ENCODE measurements at regions not wholly inside any gene's neighbourhood (a gene's known extent, or its start where the extent isn't known, plus 50 kb on each side); places are given as distances from the start of the nearest gene placed in this dataset.

DNA sequence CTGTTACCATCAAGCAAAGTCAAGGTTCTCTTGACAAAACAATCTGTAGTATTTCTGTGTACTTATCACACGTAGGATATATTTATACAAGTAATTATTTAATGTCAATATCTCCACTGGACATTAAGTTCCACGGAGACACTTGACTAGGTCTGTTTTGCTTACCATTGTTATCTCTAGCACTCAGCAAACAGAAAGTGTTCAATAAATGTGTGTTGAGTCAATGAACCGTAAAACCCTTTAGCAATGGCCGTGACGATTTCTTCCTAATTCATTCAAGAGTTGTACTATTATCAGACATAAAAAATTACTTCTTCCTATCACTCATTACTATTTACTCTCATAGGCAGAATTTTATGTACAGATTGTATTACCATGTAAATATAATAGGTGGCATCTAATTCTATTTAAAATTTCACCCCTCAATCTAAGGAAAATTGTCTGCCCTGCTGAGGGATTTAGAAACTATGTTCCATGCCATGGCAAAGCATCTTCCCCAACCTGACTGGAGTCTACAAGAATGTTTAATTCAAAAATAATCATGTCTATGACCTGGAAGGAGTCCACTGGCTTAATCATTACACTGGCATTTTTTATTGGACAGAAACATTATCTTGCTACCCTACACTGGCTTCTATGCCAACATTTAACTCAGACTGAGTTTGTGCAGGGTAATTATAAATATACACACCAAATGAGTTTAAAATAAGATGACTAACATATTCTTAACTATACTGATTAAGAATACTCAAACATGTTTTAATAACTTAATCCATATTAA is 301.9 kb downstream of the ZEB2 start:
- no peak for DNase-seq (ENCODE audit: extremely low read depth in 1 of 2, low read depth in 1 of 2)

DNA sequence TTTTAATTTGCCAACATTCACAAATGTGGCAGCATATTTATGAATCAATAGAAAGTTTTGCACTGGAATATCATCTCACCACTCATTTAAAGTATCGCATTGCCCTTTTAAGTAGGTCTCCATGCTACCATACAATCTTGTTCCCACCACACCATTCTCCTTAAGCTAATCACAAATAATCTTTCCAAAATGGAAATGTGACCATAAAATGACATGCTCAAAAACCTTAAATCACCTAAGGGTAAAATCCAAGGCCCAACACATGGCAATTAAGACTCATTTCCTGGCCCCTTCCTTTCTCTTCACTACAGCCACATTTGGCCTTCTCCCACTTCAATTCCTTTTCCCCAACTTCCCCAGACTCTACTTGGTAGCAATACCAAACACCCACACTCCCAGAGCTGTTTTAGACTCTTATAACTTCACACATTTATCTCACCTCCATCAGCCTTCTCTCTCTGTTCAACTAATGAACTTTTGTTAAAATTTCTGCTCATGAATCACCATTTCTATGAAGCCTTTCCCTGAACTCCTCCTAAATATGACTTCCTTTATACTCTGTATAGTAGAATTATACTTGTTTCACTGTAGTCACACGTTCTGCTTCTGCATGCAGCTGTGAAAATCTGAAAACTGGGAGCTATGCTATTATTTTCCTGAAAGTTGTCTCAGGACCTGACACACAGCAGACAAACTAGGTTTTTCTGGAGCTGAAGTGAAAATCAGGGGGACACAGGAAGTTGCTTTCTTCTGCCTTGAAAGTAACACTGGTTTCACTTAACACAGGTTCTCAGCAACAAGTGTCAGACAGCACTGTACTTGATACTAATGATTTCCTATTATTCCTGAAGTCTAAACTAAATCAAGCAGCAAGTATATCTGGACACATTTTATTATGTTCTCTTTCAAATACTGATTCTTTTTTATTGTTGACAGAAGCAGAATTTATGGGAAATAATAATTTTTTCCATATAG is 303.9 kb downstream of the ZEB2 start:
- no peak for DNase-seq (ENCODE audit: extremely low read depth in 1 of 2, low read depth in 1 of 2)

DNA sequence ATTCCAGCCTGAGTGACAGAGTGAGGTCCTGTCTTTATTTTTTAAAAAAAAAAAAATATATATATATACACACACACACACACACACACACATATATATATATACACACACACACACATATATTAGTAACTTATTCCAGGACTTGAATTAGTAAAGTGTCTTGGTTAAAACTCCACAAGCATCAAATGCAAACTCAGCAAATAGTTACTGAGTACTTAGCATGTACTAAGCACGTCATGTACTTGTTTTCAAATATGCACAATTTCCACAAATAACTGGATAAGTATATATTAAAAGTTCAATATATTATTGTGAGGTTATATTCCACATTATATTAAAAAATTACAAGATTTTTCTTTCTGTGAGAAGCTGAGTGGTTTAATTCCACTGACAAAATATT is 304.7 kb downstream of the ZEB2 start:
- DNase-seq (ENCODE audit: extremely low read depth in 1 of 2, low read depth in 1 of 2): no peak

DNA sequence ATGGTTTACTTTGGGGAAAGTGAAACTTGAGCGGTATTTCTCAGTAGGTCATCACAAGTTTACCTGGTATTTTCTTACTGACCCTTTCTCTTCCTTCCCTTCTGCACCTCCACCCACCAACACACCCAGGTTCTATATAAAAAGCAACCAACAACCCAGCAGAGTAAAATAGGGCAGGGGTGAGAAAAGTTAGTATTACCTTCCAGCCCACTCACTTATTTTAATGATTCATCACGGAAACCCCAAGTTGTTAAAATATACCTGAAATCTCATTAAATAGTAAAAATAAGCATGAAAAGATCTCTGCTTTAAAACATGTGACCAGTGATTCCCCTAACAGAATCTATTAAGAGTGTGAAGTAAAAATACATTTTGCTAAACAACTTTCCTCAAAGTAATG is 306.1 kb downstream of the ZEB2 start:
- DNase-seq (ENCODE audit: extremely low read depth in 1 of 2, low read depth in 1 of 2): no peak

DNA sequence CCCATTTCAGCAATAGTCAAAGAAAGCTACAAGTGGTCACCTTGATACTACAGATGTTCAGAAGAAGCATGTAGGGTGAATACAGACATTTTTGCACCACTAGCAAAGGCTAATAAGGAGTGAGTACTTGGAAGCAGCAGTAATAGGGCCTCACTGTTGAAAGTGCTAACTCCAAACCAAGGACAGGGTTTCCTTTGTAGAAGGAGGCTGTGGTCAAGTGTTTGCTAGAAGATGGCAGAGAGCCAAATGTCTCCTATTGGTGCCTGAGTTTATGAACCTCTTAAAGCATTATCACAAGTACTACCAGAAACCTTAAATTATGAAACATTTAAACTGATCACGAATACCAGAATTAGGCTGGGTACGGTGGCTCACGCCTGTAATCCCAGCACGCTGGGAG is 308.1 kb downstream of the ZEB2 start:
- DNase-seq (ENCODE audit: extremely low read depth in 1 of 2, low read depth in 1 of 2): no peak

DNA sequence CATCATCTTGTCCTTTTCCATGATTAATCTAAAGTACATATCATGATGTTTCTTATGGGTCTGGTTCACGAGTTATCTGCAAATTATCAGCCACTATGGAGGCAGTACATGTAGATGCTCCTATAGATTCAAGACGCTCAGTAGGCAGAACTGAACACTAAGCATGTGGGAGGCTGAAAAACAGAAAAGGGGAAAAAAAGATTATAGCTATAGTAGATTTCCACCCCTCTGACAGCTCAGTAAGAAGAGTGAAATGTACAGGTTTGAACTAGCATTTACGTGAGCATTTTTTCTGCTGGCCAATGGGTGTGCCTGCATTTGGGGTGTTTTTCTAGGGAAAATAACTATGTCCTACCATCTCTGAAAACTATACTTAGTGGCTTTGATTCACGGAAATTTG is 308.9 kb downstream of the ZEB2 start:
- DNase-seq (ENCODE audit: extremely low read depth in 1 of 2, low read depth in 1 of 2): no peak

DNA sequence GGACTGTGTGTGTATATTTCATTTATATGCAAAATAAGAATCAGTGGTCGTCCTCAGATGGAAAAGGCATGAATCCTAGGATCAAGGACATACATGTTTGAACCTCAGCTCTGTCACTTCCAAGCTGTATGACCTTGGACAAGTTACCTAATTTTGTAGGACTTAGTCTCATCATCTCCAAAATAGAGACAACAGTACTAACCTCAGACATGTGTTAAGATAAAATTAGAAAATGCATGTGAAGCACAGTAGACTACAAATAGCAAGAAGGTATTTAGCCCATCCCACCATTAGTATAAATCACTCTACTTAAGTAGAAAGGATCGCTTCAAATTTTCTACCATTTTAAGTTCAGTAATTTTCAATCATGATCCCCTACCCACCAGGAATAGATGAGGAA is 309.8 kb downstream of the ZEB2 start:
- DNase-seq (ENCODE audit: extremely low read depth in 1 of 2, low read depth in 1 of 2): no peak

DNA sequence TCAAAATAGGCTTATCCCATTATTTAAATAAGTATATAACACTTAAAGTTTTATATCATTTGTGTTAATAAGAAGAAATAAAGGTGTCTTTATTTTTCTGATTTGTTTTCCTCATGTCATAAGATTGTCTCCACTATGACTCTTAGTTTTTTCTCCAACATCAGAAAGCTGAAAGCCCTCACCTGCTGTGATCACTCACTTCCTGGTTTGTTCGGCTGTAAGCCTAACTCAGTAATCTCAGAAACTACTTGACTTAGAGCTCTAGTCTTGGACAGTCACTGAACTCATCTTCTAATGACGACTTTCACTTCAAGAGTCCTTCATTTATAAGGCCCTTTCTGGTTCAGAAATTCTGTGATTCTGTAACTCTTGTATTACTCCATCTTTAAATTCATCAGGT is 311.0 kb downstream of the ZEB2 start:
- no peak for DNase-seq (ENCODE audit: extremely low read depth in 1 of 2, low read depth in 1 of 2)

DNA sequence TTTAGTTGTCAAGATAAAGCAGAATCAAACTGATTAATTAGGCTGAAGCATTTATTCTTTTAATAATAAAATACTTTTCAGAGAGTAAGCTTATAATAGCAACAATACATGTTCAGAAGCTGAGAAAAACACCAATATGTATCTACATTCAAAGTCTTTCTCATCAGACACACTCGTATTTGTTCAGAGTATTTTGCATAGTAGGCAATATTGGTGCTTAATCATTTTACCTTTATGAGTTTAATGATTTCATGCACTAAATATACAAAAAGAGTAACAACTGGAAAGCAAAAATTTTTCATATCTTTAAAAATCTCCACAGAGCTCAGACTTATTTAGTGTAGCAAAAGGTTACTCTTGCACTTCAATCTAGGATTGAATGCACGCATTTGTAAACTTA is 313.9 kb downstream of the ZEB2 start:
- no peak for DNase-seq (ENCODE audit: extremely low read depth in 1 of 2, low read depth in 1 of 2)

DNA sequence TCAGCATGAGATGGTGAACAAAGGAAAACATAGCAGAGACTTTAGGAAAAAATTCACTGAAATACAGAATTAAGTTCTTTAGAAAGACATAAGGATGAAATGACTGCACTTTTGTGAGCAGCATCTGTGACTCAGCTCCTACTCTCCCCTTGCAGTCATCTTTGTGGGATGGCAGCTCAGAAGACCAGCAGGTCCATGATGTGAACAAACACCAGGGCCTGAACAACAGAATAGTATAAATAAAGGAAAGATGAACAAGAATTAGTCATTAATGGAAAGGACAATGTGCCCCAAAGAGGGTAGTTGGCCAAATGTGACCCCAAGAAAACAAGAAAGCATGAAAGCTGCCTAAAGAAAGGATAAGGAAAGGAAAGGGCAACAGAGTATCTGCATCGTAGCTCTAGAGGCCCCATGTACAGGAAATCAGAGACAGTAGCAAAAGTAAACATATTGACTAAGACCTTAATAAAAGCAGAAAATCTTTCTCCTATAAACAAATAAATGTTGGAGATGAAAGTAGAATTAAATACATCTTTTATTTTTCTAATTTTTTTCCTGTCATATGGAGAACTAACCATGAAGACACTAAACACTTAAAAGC is 318.0 kb downstream of the ZEB2 start:
- no peak for DNase-seq (ENCODE audit: extremely low read depth in 1 of 2, low read depth in 1 of 2)

DNA sequence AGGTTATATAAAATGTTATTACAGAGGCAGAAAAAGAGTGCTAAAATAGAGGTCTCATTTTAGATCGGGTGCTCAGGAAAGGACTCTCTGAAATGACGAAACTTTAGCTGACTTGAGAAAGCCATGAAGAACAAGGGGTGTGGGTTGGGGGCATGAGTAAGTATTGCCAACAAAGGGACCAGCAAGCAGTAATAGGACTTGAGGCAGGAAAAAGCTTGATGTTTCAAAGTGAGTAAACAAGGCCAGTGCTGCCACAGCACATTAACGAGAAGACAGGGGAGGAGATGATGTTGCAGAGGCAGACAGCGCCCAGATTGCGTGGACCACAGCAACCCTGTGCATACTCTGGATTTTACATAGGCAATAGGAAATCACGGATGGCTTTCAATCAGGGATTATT is 318.8 kb downstream of the ZEB2 start:
- DNase-seq (ENCODE audit: extremely low read depth in 1 of 2, low read depth in 1 of 2): no peak

DNA sequence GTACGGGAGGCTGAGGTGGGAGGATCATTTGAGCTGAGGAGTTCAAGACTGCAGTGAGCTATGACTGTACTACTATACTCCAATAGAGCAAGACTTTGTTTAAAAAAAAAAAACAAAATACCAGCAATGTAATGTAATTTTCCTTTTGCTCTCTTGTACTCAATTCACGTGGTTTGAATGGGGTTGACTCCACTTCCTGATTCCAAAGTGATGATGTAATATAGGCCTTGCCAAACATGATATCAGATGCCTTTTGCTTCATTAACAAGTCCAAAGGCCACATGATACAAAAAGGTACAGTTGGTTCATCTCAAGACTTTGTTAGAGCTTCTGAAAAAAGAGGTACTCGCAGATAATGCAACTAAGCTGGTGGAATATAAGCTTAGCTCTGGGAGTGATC is 321.8 kb downstream of the ZEB2 start:
- DNase-seq (ENCODE audit: extremely low read depth in 1 of 2, low read depth in 1 of 2): no peak

DNA sequence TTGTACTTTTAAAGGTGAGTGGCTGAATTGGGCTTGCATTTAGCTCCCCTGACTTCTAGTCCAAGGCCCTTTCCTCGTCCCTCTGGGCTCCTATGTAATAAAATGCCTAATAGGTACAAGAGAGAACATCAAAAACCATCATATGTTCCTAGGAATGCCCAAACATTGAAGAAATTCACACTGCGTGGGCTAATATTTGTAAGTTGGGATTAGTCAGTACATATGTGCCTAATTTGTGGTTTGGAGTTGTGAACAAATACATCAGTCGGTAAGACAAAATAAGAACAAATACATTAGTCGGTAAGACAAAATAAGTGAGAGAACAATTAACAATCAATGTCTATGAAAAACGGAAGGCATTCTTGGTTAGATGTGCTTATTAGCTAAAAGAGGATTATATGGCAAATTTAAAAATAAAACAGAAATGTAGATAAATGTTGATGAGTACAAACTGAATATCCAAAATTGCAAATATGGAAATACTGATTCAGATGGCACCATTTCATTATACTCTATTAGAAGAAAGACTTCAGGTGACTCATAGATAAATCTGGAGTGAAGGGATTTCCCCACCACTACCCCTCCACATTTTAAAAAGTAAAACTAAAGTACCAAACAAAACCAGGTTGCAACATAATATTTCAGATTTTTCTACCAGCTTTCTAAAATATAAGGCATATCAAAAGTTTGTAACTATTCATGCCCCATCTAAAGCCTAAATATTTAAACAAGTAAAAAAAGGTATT is 325.4 kb downstream of the ZEB2 start:
- no peak for DNase-seq (ENCODE audit: extremely low read depth in 1 of 2, low read depth in 1 of 2)

DNA sequence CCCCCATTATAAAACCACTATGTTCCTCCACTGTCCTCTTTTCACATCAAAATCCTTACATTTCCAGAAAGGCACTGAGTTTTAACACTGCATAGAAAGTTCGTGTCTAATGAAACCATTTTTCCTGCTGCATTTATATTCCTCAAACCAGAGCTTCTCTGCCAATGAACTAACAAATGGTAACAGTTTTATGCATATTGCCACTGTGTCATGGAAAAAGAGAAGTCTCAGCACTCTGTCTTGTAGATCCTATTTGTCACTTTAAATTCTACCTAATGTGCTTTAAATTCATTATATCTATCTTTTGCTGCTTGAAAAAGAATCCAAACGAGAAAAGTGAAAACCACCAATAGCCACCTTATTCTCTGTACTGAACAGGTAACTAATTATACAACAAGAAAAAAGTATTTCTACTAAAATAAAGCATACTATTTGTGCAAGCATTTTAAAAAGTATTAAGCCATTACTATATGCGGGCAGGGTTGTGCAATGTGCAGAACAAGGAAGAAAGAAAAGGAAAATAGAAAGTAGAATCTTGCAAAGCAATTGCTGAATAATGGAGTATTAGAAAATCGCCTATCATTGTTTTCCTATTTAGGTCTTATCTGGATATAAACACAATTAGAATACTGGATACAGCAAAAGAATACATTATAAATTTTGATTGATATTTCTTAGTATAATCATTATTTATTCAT is 328.9 kb downstream of the ZEB2 start:
- no peak for DNase-seq (ENCODE audit: extremely low read depth in 1 of 2, low read depth in 1 of 2)

DNA sequence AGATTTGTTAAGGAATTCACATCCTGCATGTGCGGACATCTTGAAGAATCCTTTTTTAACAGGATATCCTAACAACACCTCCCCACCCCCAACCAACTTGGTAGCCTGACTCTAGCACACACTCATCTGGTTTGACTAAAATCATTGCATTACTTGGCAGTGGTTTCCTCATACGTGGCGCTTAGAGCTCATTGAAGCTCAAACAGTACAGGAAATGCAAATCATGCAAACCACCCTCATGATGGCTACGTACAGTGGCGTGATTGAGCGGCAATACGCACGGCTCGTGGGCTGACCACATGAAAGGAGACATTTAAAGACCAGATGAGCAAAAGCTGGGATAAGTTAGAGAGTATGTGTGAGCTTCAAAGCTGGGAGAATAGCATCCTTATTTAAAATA is 336.2 kb downstream of the ZEB2 start:
- peak; percentile 33 to 39 for DNase-seq (ENCODE audit: extremely low read depth in 1 of 2, low read depth in 1 of 2)

DNA sequence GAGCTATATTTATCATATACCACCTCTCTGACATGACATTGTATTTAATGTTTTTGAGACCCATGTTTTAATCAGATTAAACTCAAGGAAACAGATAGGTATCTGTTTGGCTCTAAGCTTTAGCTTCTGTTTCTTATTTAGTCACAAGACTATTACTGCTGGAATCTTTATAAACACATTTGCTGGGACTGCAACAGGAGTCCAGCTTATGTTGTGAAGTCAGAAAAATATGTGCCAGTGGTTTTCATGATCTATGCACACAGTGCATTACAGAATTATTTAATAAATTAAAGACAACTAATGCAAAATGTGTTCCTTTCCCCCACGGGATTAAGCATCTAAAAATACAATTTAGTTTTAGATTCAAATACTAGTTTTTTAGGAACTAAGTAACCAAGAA is 338.9 kb downstream of the ZEB2 start:
- no peak for DNase-seq (ENCODE audit: extremely low read depth in 1 of 2, low read depth in 1 of 2)

DNA sequence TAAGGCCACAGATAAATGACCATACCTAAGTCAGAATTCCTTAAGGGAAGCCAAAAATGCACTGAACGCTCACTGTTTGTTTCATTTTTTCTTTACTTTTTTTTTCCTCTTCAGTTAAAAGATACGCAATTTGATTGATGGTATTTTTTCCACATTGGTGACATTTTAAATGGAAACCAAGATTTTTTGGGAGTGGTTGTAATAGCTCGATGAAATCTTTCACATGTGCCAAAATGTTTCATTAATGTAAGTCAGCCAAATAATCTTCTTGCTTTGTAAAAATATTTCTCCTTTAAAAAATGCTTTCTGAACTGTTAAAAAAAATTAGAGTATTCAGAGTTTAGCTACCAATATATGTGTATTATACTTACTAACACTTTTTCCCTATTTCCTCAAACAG is 339.8 kb downstream of the ZEB2 start:
- DNase-seq (ENCODE audit: extremely low read depth in 1 of 2, low read depth in 1 of 2): no peak

DNA sequence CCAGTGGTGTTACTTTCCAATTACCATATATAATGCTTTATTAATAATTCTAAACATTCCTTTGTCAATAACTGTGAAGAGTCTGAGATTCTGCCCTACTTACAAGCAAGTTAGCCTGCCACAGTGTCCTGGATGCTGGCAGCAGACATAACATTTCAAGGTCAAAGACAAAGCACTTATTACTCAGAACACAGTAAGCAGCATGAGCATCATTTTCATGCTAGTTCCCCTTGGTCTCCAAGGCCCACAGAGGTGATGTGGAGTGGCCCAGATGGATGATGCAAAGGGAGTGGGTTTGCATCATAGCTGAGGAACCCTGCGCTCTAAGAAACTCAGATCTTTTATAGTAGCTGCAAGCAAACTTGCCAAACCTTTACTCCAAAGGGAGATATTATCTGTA is 349.7 kb downstream of the ZEB2 start:
- no peak for DNase-seq (ENCODE audit: extremely low read depth in 1 of 2, low read depth in 1 of 2)

DNA sequence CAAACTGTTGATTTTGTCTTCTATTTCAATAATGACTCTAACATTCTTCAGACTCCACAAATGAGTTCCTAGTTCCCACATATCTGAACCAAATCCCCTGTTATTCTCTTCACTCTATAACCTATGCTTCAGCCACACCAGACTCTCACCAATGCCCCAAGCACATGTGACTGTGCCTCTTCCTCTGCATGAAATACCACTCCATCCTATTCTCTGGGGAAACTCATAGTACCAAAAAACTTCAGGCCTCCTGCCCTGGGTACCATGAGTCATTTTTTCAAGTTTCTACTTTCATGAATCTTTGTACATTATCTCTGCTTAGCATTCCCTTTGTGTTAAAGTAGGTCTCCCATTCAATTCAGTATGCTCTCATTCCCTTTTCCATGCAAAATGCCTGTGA is 353.2 kb downstream of the ZEB2 start:
- no peak for DNase-seq (ENCODE audit: extremely low read depth in 1 of 2, low read depth in 1 of 2)

DNA sequence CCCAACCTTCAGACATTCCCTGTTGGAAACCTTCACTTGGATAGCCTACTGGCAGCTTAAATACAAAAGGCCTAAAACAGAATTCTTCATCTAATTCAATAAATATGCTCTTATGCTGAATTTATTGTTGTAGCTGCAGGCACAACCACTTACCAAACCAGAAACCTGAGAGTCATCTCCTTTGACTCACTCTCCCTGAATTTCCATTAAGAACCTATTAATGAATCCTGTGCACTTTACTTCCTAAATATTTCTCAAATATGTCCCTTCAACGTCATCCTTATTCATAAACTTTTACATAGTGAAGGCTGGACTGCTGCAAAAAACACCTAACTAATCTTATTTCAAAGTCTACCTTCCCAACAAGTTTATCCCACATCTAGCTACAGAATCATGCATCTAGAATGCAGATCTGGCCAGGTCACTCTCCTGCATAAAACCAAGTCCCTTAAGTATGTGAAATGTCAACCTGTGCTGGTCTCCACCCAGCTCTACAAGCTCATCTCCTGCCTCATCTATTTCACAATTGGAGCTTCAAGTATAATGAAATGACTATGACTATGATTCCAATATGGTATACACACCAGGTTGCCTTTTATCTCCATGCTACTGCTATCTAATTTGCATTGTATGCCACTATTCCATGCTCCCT is 354.2 kb downstream of the ZEB2 start:
- DNase-seq (ENCODE audit: extremely low read depth in 1 of 2, low read depth in 1 of 2): no peak
